NB4 (cell line): ENCODE measurements at regions not wholly inside any gene's neighbourhood (a gene's known extent, or its start where the extent isn't known, plus 50 kb on each side); places are given as distances from the start of the nearest gene placed in this dataset.

ENCODE experiments used
- DNase-seq: peaks from one replicate; pipeline ENCODE4 v3.0.0; 2010; ENCODE audit warnings: low read depth
- H3K4me3 ChIP-seq: one replicate; pipeline ENCODE4 v1.5.1; 2011; ENCODE audit warnings: mild to moderate bottlenecking, low read depth, low read length, moderate library complexity
- MYC ChIP-seq: IDR thresholded peaks from 2 replicates; pipeline ENCODE4 v1.6.1; 2011; ENCODE audit warnings: low read depth, low read length
- POLR2A ChIP-seq: IDR thresholded peaks from 2 replicates; pipeline ENCODE4 v1.6.1; 2011; ENCODE audit warnings: mild to moderate bottlenecking; ENCODE audit not compliant: insufficient read length; ENCODE audit errors: extremely low read depth
- TF ChIP-seq, protein P1 (sequence below): IDR thresholded peaks from one replicate; pipeline ENCODE4 v1.5.1; 2012; ENCODE audit warnings: low read depth, low read length
- TF ChIP-seq, protein P2 (sequence below): IDR thresholded peaks from 2 replicates; pipeline ENCODE4 v1.6.1; 2011; ENCODE audit warnings: low read depth, low read length

- TF ChIP-seq MYC (no peak), POLR2A (no peak)
- TF ChIP-seq, protein P1, sequence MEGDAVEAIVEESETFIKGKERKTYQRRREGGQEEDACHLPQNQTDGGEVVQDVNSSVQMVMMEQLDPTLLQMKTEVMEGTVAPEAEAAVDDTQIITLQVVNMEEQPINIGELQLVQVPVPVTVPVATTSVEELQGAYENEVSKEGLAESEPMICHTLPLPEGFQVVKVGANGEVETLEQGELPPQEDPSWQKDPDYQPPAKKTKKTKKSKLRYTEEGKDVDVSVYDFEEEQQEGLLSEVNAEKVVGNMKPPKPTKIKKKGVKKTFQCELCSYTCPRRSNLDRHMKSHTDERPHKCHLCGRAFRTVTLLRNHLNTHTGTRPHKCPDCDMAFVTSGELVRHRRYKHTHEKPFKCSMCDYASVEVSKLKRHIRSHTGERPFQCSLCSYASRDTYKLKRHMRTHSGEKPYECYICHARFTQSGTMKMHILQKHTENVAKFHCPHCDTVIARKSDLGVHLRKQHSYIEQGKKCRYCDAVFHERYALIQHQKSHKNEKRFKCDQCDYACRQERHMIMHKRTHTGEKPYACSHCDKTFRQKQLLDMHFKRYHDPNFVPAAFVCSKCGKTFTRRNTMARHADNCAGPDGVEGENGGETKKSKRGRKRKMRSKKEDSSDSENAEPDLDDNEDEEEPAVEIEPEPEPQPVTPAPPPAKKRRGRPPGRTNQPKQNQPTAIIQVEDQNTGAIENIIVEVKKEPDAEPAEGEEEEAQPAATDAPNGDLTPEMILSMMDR, result no peak
- TF ChIP-seq, protein P2, sequence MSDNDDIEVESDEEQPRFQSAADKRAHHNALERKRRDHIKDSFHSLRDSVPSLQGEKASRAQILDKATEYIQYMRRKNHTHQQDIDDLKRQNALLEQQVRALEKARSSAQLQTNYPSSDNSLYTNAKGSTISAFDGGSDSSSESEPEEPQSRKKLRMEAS, result no peak
- DNase-seq, result no peak
- H3K4me3 ChIP-seq, result no peak overlapping the region
These were observed 1089.7 kb downstream of the PCDH17 start for GRCh38 chr13:58721273-58721672.

GRCh38 chr13:58728126-58728525 is 1096.6 kb downstream of the PCDH17 start:
- DNase-seq, result no peak
- TF ChIP-seq MYC (no peak), POLR2A (no peak)
- TF ChIP-seq, protein P1, result no peak
- TF ChIP-seq, protein P2, result no peak
- no peak overlapping the region for H3K4me3 ChIP-seq

- no peak overlapping the region for H3K4me3 ChIP-seq
- TF ChIP-seq, protein P1, result no peak
- TF ChIP-seq, protein P2, result no peak
- TF ChIP-seq POLR2A (no peak), MYC (no peak)
- no peak for DNase-seq
These were observed 1097.8 kb downstream of the PCDH17 start for GRCh38 chr13:58729361-58729760.

DNA sequence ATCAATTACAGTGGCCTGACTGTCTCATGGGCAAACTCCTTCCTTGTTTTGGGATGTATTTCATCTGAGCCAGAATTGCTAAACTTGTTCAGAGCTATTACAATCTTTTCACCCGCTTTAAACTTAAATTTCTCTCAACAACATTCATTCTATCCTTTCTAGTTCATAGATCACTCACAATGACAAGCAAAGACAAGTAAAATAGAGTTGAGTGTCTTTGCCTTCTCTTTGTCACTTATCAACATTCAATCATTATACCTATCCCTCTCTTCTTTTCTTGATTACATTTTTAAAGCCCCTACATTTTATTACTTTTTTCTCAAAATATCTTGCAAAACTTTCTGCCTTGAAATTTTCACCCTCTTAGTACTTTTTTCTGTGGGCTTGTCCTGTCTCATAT is 1113.1 kb downstream of the PCDH17 start:
- no peak for DNase-seq
- no peak overlapping the region for H3K4me3 ChIP-seq
- TF ChIP-seq, protein P2, result no peak
- TF ChIP-seq POLR2A, result no peak
- TF ChIP-seq MYC, result no peak
- TF ChIP-seq, protein P1, result no peak

GRCh38 chr13:58767566-58767965 is 1136.0 kb downstream of the PCDH17 start:
- TF ChIP-seq, protein P2, result no peak
- TF ChIP-seq MYC, result no peak
- no peak for TF ChIP-seq POLR2A
- TF ChIP-seq, protein P1, result no peak
- no peak overlapping the region for H3K4me3 ChIP-seq
- DNase-seq, result no peak
